HG02759 (cell line): ENCODE measurements at regions not wholly inside any gene's neighbourhood (a gene's known extent, or its start where the extent isn't known, plus 50 kb on each side); places are given as distances from the start of the nearest gene placed in this dataset.

Experiments used
- ATAC-seq: cut with Tn5 transposase; IDR thresholded peaks from one replicate; pipeline ENCODE4 v1.9.1; 2021; ENCODE audit warnings: mild to moderate bottlenecking, moderate library complexity; ENCODE audit not compliant: unreplicated experiment

DNA sequence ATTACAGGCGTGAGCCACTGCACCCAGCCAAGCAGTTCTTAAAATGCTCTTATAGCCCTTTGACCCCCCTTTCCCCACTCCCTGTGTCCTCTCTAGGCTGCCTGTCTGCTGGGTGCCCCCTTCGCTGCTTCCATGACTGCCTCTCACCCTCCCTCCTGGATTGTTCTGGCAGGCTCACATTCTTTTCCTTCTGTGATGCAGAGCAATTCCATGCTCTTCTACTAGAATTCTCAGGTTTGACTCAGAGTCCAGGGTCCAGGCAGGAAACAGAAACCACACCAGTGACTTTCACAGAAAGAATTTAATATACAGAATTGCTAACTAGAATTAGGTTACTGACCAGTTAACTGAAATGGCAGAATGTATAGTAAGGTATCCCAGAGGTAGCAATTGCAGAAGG is 244.8 kb downstream of the BAMBI start:
- no peak for ATAC-seq

- no peak for ATAC-seq
Measured at GRCh38 chr10:28922861-28923260, 245.5 kb downstream of the BAMBI start.

DNA sequence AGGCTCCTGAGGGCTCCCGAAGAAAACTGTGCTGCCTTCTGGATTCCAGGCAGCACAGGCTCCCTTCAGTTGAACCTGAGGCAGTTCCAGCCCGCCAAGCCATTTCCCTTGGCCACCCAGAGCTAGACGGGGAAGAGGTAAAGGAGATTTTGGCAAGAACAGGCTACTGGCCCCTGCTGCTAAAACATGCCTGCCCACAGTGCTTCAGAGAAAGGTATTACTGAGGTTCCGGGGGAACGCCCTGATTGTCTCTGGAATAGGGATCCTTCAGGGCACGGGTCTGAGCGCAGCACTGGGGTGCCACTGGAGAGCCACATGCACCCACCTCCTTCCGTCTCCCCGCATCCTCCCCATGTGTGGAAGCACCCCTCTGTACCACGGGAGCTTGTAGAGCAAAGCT is 247.4 kb downstream of the BAMBI start:
- no peak for ATAC-seq

DNA sequence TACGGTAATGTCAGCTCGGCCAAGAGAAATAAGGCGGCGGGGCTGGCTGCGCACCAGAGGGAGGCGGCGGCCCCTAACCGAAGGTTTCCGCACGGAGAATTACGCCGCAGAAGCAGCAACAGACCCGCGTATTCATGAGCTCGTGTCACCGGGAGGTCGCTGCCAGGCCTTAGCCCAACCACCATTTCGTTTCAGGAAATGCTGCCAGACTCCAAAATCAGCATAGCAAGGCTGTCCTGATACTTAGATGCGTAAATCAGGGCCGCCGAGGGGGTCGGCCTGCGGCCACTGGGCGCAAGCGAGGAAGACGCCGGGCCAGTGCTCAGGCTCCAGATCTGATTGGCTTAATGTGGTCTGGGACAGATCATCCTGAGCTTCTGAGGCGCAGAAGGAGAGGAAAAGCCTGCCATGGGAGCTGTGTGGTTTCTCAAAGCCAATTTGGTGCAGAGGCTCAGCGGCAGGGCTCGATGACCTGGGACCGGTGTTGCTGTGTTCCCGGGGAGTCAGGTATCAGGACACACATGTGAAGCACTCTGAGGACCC is 247.9 kb downstream of the BAMBI start:
- ATAC-seq = no peak

GRCh38 chr10:28926932-28927331 is 249.6 kb downstream of the BAMBI start:
- no peak for ATAC-seq

DNA sequence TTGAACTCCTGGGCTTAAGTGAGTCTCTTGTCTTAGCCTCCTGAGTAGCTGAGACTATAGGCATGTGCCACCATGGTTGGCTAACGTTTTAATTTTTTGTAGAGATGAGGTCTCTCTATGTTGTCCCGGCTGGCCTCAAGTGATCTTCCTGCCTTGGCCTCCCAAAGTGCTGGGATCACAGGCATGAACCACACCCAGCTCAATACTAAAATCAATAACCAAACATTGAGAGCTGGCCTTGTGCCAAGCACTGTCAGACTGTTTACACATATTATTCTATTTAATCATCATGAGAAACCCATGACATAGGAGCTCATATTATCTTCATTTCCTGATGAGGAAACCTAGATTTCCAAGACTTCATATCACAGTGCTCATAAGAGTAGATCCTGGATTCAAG is 251.2 kb downstream of the BAMBI start:
- no peak for ATAC-seq

DNA sequence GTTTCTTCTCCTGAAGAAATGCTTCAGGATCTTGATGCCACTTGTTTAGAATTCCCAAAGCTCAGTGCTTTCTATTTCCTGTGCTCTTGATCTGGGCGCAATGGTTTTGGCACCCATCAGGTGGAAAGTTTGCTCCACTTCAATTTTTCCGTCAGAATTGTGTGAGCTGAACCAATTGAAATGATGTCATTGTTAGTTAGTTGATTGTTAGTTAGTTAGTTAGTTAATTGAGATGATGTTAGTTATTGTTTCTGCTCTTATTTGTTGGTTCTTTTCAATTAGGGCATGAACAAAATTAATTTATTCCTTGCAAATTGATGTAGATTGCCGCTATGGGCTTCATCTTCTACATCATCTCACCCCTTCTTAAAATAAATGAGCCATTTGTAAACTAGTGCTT is 252.6 kb downstream of the BAMBI start:
- no peak for ATAC-seq

GRCh38 chr10:28930514-28931495 is 253.5 kb downstream of the BAMBI start:
- no peak for ATAC-seq

DNA sequence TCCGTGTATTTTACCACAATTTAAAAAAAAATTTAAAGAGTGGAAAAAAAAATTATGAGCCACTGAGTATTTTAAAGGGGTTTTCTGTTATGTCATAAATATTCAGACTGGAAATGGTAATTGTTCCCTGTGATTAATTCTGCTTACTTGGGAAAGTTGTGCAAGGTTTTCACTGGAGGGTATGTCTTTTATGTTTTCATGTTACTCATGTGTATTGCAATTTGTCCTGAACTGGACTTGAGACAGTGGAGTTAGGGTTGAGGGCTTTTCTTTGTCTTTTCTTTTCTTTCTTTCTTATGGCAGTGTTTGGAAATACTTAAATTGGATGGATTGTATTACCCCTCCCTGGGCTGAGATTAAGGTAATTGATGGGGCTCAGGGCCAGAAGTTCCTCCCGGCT is 257.7 kb downstream of the BAMBI start:
- ATAC-seq = no peak

- ATAC-seq = no peak
Measured at GRCh38 chr10:28937959-28938358, 260.6 kb downstream of the BAMBI start.

GRCh38 chr10:28938745-28939144 is 261.4 kb downstream of the BAMBI start:
- no peak for ATAC-seq

DNA sequence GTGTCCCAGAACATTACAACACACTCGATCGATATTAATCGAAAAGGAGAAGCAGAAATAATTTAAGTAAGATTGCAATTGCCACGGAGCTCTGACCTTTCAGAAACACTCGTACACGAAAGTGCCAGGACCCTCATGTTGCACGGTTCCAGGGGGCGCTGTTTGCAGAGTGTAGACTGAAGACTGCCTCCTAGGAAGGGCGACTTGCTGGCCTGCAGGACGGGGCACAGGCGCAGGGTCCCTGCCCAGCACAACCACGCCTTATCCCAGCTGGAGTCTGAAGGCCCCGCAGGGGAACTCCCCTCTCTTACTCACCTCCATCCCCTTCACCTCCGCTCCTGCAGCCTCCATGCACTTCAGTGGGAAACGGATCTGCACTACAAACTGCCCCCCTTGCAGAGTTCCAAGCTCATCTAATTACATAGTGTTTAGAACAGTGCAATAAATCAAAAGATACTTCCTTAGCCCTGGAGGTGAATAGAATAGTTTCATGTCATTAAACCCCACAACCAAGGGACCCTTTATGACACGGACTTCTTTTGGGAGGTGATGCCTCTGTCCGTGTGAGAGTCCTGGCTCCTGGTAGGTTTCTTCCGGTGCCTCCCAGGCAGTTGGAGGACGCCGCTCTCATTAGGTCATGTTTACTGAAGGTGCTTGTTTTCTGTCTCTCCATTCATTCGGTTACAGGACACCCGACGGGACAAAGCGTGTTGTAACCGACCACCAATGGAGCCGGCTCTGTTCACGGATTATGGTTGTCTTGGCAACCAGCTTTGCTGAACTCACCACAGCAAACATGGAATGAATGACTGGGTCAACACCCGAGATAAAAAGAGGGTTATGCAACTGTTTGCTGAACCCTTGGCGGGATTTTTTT is 262.2 kb downstream of the BAMBI start:
- ATAC-seq = no peak

- ATAC-seq = no peak
Measured at GRCh38 chr10:28940158-28940888, 263.0 kb downstream of the BAMBI start.

DNA sequence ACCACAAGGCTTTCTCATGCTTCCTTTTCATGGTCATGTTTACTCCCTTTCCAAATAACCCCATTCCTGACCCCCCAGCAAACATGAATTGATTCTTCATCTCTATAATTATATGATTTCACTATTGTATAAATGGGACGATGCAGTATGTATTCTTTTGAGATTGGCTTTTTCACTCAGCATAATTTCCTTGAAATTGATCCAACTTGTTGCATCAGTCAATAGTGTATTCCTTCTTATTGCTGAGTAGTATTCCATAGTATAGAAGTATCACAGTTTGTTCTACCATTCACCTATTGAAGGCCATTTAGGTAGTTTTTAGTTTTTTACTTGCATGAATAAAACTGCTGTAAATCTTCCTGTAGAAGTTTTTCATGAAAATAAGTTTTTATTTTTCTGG is 264.7 kb downstream of the BAMBI start:
- no peak for ATAC-seq

- ATAC-seq = no peak
Measured at GRCh38 chr10:28945959-28946358, 268.6 kb downstream of the BAMBI start.

- no peak for ATAC-seq
Measured at GRCh38 chr10:28946479-28946878, 269.2 kb downstream of the BAMBI start.

DNA sequence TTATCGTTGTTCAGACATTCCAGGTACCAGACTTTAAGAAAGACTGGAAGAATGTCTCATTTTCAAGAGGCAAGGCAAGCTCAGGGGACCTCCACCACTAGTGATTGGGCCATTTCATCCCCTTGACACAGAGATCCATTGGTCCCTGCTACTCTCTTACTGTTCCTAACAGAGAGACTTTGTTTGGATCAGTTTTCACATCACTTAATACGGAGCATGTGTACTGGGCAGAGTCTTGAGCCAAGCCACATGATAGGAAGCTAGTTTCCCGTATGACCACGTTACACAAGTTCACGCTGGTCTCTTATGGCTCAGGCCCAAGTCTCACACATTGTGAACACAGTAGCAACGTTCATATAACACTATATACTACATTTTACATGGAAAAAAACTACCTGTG is 269.9 kb downstream of the BAMBI start:
- ATAC-seq = no peak

DNA sequence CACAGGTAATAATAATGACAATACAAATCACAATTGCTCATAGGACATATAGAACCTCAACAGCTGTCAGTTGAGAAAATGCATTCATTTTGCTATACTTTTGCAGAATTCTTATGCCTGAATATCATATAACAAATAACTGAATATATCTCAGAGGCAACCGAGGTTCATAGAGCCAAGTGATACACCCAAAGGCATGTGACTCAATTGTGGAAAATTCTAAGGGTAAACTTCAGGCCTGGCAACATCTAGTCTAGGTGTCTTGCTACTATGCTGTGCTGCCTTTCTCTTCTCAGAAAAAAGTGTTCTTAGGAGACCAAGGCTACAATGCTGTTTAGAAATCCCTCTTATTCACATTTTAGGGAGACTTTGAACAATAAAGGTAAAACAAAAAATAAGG is 270.7 kb downstream of the BAMBI start:
- no peak for ATAC-seq

DNA sequence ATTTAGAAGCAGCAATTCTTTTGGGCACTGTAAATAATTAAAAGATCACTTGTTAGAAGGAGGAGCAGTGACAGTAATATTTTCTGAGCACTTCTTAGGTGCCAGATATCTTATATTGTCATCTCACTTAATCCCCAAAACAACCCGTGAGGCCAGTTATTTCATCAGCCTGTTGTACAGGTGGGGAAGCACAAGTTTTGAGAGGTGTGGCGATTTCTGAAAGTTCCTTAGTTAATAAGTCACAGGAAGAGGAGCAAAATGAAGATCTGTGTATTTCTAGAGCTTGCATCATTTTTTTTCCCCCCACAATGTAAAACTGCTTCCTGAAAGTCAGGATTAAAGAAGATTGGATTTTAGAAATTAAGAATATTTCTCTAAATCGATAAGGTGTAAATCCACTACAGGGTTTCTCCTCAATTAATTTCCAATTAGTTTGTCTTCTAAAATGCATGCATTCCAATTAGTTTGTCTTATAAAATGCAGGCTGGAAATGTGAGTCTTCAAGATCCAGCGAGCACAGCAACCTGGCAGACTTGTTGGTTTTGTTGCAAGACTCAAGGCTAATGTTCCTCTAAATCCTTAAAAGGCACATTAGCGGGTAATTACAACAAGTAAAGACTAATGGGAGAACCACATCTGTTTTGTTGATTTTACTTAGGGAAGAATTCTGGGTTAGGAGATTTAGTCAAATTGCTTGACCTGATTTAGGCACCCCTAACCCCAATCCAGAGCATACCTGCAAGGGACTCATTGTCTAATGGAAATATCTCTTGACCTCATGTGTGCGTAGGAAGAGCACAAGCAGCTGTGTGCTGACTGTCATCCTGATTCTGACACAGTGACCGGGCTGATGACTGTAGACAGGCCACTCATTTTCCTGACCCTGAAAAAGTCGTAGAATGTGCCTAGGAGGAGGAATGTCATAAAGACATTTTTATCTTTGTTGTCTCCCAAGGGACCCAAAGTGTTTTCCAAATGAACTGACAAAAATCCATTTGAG is 272.0 kb downstream of the BAMBI start:
- ATAC-seq = peak; percentile 52

DNA sequence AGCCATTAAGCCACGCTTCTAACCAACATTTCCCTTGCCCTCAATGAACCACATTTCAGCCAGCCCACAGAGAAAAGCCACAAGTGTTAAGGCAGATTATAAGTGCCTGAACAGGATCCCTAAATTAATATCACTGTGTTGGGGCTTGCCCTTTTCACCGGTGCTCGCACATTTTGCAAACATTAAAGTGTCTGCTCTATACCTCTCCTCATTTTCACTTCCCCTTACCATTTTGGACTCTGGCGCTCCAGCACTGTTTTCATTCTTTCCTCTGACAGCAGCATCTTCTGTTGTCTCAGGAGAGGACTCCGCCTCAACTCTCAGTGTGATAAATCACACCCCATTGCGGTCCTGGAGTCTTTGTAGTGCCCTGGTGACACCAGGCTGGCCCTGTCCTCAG is 274.2 kb downstream of the BAMBI start:
- peak; percentile 66 for ATAC-seq
